HL-60 (cell line): ENCODE measurements at regions not wholly inside any gene's neighbourhood (a gene's known extent, or its start where the extent isn't known, plus 50 kb on each side); places are given as distances from the start of the nearest gene placed in this dataset.

Experiments
- DNase-seq, 2 experiments: peaks; one replicate each; pipeline ENCODE4 v3.0.0-alpha.2; 2010 to 2020; ENCODE audit warnings: low read depth in 1 of 2, low spot score in 1 of 2
- H3K27ac ChIP-seq: fragments of 250-450 bp; sonication (Bioruptor Pico); replicated peaks from 2 replicates; pipeline ENCODE4 v1.5.1; 2020; ENCODE audit warnings: mild to moderate bottlenecking, moderate library complexity
- H3K27me3 ChIP-seq: fragments of 250-450 bp; sonication (Bioruptor Pico); 2 replicates; pipeline ENCODE4 v1.5.1; 2021; ENCODE audit warnings: mild to moderate bottlenecking, moderate library complexity; ENCODE audit not compliant: insufficient read depth, poor library complexity, severe bottlenecking
- H3K4me3 ChIP-seq: replicated peaks from 2 replicates; pipeline ENCODE4 v1.5.1; 2011; ENCODE audit warnings: mild to moderate bottlenecking, control low read depth, low read length; ENCODE audit not compliant: insufficient read depth
- GABPA ChIP-seq: IDR thresholded peaks from 2 replicates; pipeline ENCODE4 v1.6.1; 2012; ENCODE audit warnings: low read depth
- POLR2AphosphoS5 ChIP-seq: IDR thresholded peaks from 2 replicates; pipeline ENCODE4 v1.6.1; 2012; ENCODE audit warnings: low read depth
- REST ChIP-seq: IDR thresholded peaks from 2 replicates; pipeline ENCODE4 v1.6.1; 2012; ENCODE audit warnings: low read depth; ENCODE audit not compliant: insufficient replicate concordance
- SPI1 ChIP-seq: IDR thresholded peaks from 2 replicates; pipeline ENCODE4 v1.6.1; 2012; ENCODE audit warnings: low read depth, mild to moderate bottlenecking, borderline replicate concordance
- TF ChIP-seq, protein P1 (sequence below): IDR thresholded peaks from one replicate; pipeline ENCODE4 v1.5.1; 2011; ENCODE audit warnings: low read length, control low read depth, inconsistent platforms; ENCODE audit not compliant: insufficient read depth

DNA sequence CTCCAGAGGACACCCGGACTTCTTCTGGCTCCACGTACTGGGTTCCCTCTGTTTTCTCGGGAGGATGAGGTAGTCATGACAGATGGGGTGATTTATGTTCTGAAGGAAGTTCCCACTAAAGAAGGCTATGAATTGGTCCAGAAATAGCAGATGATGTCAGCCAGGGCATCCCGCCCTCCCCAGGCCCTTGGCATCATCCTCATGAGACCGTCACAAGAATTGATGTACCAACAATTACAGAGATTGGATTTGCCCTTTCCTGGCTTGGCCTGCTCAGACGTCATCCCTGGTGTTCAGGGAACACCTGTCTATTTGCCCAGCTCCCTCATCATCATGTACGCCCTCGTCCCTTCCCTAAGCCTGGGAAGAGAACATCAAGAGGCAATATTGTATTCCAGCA, 102.8 kb upstream of the CCL1 start:
- H3K4me3 ChIP-seq, result no peak overlapping the region
- no peak for TF ChIP-seq REST
- TF ChIP-seq, protein P1, sequence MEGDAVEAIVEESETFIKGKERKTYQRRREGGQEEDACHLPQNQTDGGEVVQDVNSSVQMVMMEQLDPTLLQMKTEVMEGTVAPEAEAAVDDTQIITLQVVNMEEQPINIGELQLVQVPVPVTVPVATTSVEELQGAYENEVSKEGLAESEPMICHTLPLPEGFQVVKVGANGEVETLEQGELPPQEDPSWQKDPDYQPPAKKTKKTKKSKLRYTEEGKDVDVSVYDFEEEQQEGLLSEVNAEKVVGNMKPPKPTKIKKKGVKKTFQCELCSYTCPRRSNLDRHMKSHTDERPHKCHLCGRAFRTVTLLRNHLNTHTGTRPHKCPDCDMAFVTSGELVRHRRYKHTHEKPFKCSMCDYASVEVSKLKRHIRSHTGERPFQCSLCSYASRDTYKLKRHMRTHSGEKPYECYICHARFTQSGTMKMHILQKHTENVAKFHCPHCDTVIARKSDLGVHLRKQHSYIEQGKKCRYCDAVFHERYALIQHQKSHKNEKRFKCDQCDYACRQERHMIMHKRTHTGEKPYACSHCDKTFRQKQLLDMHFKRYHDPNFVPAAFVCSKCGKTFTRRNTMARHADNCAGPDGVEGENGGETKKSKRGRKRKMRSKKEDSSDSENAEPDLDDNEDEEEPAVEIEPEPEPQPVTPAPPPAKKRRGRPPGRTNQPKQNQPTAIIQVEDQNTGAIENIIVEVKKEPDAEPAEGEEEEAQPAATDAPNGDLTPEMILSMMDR, result no peak
- no peak for TF ChIP-seq POLR2AphosphoS5
- TF ChIP-seq GABPA, result no peak
- no peak for TF ChIP-seq SPI1
- H3K27me3 ChIP-seq, result no peaks in the 10 kb centered on the region
- DNase-seq, result no peak
- no peak overlapping the region for H3K27ac ChIP-seq

DNA sequence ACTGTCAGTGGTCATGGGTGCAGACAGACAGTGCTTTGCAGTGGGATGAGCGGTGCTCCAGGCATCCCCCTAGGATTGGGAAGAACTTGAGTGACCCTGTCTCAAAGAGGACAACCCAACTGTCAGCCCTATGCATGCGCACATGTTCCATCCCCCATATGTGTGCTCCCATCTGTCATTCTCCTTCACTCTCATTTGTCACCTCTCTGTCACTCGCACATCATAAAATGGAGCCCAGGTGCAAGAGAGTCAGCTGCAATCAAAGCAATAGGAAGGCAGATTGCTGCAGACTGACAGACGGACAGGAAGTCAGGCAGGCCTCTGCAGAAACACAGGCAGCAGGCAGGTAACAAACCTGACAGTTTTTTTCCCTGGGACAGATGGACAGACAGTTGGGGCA, 101.8 kb upstream of the CCL1 start:
- TF ChIP-seq, protein P1, result no peak
- TF ChIP-seq SPI1 (no peak), REST (no peak), GABPA (no peak), POLR2AphosphoS5 (no peak)
- Histone ChIP-seq H3K4me3 (no peak overlapping the region), H3K27me3 (no peaks in the 10 kb centered on the region), H3K27ac (no peak overlapping the region)
- DNase-seq, result no peak

DNA sequence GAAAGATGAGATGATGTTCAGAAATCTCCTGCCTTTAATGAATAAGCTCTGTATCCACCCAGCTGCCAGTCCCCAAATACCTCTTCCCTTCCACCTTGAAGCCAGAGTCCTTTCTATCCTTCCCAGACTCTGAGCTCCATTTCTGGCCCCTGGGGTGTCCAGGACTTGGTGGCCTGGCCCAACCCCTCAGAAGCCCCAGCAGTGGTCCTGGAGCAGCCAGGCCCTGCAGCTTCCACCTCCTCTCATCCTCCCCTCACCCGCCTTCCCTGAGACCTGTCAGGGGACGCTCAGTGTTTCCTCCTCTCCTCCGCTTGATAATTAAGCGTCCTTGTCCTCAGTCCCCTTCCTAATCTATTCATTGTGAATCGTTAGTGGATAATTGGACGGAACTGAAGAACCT, 95.2 kb upstream of the CCL1 start:
- peaks cover under 1% of the 10 kb centered on the region for H3K27me3 ChIP-seq
- no peak overlapping the region for H3K27ac ChIP-seq
- DNase-seq, result no peak
- H3K4me3 ChIP-seq, result no peak overlapping the region
- TF ChIP-seq REST, result no peak
- no peak for TF ChIP-seq POLR2AphosphoS5
- TF ChIP-seq, protein P1, result no peak
- no peak for TF ChIP-seq GABPA
- no peak for TF ChIP-seq SPI1
